ENCODE measurements at regions not wholly inside any gene's neighbourhood (a gene's known extent, or its start where the extent isn't known, plus 50 kb on each side); places are given as distances from the start of the nearest gene placed in this dataset.

DNA sequence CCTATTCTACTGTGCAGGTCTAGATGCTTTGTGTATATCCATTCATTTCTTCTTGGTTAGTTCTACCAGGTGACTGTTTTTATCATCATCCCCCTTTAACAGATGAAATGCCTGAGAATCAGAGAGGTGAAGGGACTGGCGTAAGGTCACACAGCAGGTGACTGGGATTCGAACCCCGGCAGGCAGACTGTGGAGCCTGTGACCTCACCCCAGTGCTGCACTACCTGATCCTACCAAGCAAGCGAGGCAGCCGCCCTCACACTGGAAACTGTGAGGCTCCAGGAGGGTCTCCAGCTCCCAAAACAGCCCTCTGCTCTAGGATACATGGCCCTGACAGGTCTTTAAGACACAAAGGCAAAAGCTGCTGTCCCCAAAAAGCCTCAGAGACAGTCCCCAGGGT lies 91.7 kb downstream of the CHST1 start:
- H3K9me3 ChIP-seq, result no peaks in the 10 kb centered on the region
- intact Hi-C loops (cut with DNase I), result no loop called here
- no peaks in the 10 kb centered on the region for H3K36me3 ChIP-seq
- no peak overlapping the region for H3K27ac ChIP-seq
- peaks cover 25% of the 10 kb centered on the region for H3K27me3 ChIP-seq
- DNase-seq (no peak), ATAC-seq (no peak)
- TF ChIP-seq, protein P1, sequence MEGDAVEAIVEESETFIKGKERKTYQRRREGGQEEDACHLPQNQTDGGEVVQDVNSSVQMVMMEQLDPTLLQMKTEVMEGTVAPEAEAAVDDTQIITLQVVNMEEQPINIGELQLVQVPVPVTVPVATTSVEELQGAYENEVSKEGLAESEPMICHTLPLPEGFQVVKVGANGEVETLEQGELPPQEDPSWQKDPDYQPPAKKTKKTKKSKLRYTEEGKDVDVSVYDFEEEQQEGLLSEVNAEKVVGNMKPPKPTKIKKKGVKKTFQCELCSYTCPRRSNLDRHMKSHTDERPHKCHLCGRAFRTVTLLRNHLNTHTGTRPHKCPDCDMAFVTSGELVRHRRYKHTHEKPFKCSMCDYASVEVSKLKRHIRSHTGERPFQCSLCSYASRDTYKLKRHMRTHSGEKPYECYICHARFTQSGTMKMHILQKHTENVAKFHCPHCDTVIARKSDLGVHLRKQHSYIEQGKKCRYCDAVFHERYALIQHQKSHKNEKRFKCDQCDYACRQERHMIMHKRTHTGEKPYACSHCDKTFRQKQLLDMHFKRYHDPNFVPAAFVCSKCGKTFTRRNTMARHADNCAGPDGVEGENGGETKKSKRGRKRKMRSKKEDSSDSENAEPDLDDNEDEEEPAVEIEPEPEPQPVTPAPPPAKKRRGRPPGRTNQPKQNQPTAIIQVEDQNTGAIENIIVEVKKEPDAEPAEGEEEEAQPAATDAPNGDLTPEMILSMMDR (IDR thresholded peaks at IDR 0.05), result no peak
- H3K4me1 ChIP-seq, result no peaks in the 10 kb centered on the region
- H3K4me3 ChIP-seq, result no peak overlapping the region

DNA sequence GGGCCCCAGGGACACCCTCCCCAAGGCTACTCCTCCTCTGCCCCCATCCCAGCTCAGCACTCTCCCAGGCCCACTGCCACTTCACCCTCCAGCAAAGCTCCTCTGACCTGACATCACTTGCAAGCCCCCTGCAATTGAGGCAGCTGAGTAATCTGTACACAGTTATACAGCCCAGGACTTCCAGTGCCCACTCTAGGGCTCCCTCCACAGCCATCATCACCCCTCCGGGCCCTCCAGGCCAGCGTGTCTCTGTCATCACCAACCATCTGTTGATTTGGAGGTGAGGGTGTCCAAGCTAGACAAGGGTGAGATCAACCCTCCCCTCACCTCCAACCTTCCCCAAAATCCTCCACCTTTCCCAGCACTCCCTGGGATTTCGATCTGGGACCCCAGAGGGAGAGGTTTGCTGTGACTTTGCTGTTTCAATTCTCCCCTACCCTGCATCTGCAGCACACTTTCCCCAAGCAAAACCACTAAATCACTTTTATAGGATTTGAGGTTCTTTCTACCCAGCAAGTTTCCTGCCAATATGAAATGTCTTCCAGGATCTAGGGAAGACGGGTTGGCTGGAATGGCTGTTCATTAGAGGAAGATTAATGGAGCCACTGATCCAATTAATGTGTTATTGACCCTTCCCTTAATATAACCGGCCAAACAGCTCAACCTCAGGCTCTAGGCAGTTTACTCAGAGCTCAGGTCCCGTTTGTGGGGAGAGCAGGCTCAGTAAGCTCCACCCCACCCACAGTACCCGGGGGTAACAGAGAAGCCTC lies 92.9 kb downstream of the CHST1 start:
- ATAC-seq, result no peak
- Histone ChIP-seq H3K4me1 (no peaks in the 10 kb centered on the region), H3K36me3 (no peaks in the 10 kb centered on the region), H3K4me3 (no peak overlapping the region), H3K27me3 (peaks cover 25% of the 10 kb centered on the region), H3K27ac (no peak overlapping the region), H3K9me3 (no peaks in the 10 kb centered on the region)
- TF ChIP-seq, protein P1 (IDR thresholded peaks at IDR 0.05), result no peak
- intact Hi-C loops (cut with DNase I), result no loop called here
- no peak for DNase-seq

DNA sequence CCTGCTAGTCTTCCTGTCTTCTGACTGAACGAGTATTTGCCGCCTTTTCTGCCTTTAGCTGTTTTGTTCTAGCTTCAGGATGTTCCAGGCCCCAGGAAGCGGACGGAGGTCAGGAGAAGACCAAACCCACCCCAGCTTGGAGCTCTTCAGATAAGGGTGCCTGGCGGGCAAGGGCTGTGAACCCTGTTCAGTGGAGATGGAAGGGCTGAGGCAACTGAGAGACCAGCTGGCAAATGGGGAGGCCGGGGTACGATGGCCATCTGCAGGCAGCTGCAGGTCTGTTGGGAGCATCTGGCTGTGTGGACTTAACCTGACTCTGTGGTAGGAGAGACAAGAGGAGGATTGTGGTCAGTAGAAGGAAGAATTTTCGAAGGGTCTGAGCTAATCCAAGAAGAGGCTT lies 95.6 kb downstream of the CHST1 start:
- Histone ChIP-seq H3K4me1 (no peaks in the 10 kb centered on the region), H3K36me3 (no peaks in the 10 kb centered on the region), H3K27me3 (peaks cover 13% of the 10 kb centered on the region), H3K9me3 (no peaks in the 10 kb centered on the region), H3K27ac (no peak overlapping the region), H3K4me3 (no peak overlapping the region)
- ATAC-seq, result no peak
- intact Hi-C loops (cut with DNase I), result no loop called here
- DNase-seq, result no peak
- TF ChIP-seq, protein P1 (IDR thresholded peaks at IDR 0.05), result no peak

DNA sequence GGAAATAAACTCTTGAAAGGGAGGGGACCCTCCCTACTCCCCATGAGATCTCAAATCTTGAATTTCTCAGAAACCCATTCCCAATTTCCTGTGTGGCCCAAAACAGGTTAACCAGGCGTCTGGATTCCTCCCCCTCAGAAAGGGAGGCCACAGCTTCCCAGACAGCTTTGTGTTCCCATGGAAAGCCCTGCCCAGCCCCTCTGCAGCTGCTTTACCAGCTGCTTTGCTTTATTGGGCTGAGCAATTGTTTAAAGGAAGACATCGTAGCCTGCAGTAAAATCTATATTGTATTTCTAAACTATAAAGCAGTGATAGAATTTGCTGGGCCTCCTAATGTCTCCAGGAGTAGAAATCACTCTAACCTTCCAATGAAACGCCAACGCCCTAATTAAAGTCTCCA lies 97.4 kb downstream of the CHST1 start:
- H3K4me3 ChIP-seq, result no peak overlapping the region

DNA sequence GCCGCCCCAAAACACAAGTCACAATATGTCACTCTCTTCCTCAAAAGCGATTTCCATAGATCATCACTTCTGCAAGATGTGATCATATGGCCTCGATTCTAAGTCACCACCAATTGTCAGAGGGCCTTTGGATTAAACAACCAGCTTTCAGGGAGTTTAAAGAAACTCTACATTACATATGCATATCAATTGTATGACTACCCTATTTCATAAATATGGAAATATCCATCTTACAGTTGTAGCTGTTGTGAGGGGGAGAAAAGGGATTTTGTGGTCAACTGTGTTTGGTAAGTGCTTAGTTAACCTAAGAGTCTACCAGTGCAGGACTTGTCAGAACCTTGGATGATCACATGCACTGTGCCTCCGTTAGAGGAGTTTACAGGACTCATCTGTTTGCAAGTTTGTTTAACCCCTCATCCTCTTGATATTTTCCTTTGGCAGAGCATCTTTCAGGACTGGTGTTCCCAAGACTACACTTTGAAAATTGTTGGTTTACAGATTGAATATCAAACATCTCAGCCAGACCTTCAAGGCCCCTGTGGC lies 99.9 kb downstream of the CHST1 start:
- no peaks in the 10 kb centered on the region for H3K4me1 ChIP-seq
- H3K9me3 ChIP-seq, result no peaks in the 10 kb centered on the region
- TF ChIP-seq, protein P1 (IDR thresholded peaks at IDR 0.05), result no peak

More for the DNA sequence above, 97.4 kb downstream of the CHST1 start:
- intact Hi-C loops (cut with DNase I), result no loop called here
- Histone ChIP-seq H3K9me3 (no peaks in the 10 kb centered on the region), H3K36me3 (no peaks in the 10 kb centered on the region), H3K4me1 (no peaks in the 10 kb centered on the region), H3K27me3 (peaks cover 6% of the 10 kb centered on the region), H3K27ac (no peak overlapping the region)
- ATAC-seq (no peak), DNase-seq (no peak)
- TF ChIP-seq, protein P1 (IDR thresholded peaks at IDR 0.05), result no peak

More for the DNA sequence above, 99.9 kb downstream of the CHST1 start:
- ATAC-seq (no peak), DNase-seq (no peak)
- no peaks in the 10 kb centered on the region for H3K36me3 ChIP-seq
- no peaks in the 10 kb centered on the region for H3K27me3 ChIP-seq
- intact Hi-C loops (cut with DNase I), result no loop called here
- no peak overlapping the region for H3K4me3 ChIP-seq
- H3K27ac ChIP-seq, result no peak overlapping the region
